SKM-1 (cell line): ENCODE measurements at regions not wholly inside any gene's neighbourhood (a gene's known extent, or its start where the extent isn't known, plus 50 kb on each side); places are given as distances from the start of the nearest gene placed in this dataset.

Source experiments
- DNase-seq: peaks from one replicate; lab custom pipeline; 2025; ENCODE audit not compliant: unreplicated experiment; lab: John Stamatoyannopoulos, UW

- DNase-seq: no peak
Observed at GRCh38 chr14:43207189-43207588, 1299.9 kb downstream of the FSCB start.

GRCh38 chr14:43204816-43205215 is 1302.3 kb downstream of the FSCB start:
- no peak for DNase-seq

- DNase-seq: no peak
Observed at GRCh38 chr14:43200519-43200918, 1306.6 kb downstream of the FSCB start.

GRCh38 chr14:43198465-43198864 is 1308.6 kb downstream of the FSCB start:
- no peak for DNase-seq

GRCh38 chr14:43184540-43184939 is 1322.5 kb downstream of the FSCB start:
- no peak for DNase-seq

- no peak for DNase-seq
Observed at GRCh38 chr14:43183916-43184315, 1323.2 kb downstream of the FSCB start.

GRCh38 chr14:43175896-43176295 is 1331.2 kb downstream of the FSCB start:
- DNase-seq: no peak

GRCh38 chr14:43172899-43173548 is 1334.1 kb downstream of the FSCB start:
- DNase-seq: no peak

GRCh38 chr14:43169722-43170121 is 1337.4 kb downstream of the FSCB start:
- DNase-seq: no peak

- no peak for DNase-seq
Observed at GRCh38 chr14:43168371-43168925, 1338.6 kb downstream of the FSCB start.

- DNase-seq: no peak
Observed at GRCh38 chr14:43166163-43166562, 1340.9 kb downstream of the FSCB start.

- DNase-seq: no peak
Observed at GRCh38 chr14:43165651-43166050, 1341.4 kb downstream of the FSCB start.

- no peak for DNase-seq
Observed at GRCh38 chr14:43161477-43161876, 1345.6 kb downstream of the FSCB start.

GRCh38 chr14:43157661-43158060 is 1349.4 kb downstream of the FSCB start:
- no peak for DNase-seq

- no peak for DNase-seq
Observed at GRCh38 chr14:43155924-43156323, 1351.2 kb downstream of the FSCB start.

- no peak for DNase-seq
Observed at GRCh38 chr14:43155258-43155657, 1351.8 kb downstream of the FSCB start.

GRCh38 chr14:43147485-43147884 is 1359.6 kb downstream of the FSCB start:
- no peak for DNase-seq

GRCh38 chr14:43145361-43145760 is 1361.7 kb downstream of the FSCB start:
- no peak for DNase-seq

- no peak for DNase-seq
Observed at GRCh38 chr14:43143106-43143505, 1364.0 kb downstream of the FSCB start.

- DNase-seq: no peak
Observed at GRCh38 chr14:43141636-43142191, 1365.4 kb downstream of the FSCB start.

- DNase-seq: no peak
Observed at GRCh38 chr14:43140453-43140852, 1366.6 kb downstream of the FSCB start.

GRCh38 chr14:43135877-43136411 is 1371.1 kb downstream of the FSCB start:
- no peak for DNase-seq

- DNase-seq: no peak
Observed at GRCh38 chr14:43132441-43132840, 1374.6 kb downstream of the FSCB start.
